SJCRH30 (cell line): ENCODE measurements at regions not wholly inside any gene's neighbourhood (a gene's known extent, or its start where the extent isn't known, plus 50 kb on each side); places are given as distances from the start of the nearest gene placed in this dataset.

Source experiments
- DNase-seq, 2 experiments: peaks; one replicate each; pipeline ENCODE4 v3.0.0-alpha.2; 2015 to 2020
- H3K27ac ChIP-seq: fragments of 250-450 bp; sonication (Bioruptor Pico); 2 replicates; pipeline ENCODE4 v1.5.1; 2020; ENCODE audit warnings: mild to moderate bottlenecking, moderate library complexity
- H3K27me3 ChIP-seq: fragments of 250-450 bp; sonication (Bioruptor Pico); 2 replicates; pipeline ENCODE4 v1.5.1; 2020; ENCODE audit warnings: mild to moderate bottlenecking, moderate library complexity
- H3K36me3 ChIP-seq: fragments of 250-450 bp; sonication (Bioruptor Pico); 2 replicates; pipeline ENCODE4 v1.5.1; 2020; ENCODE audit warnings: mild to moderate bottlenecking, moderate library complexity
- H3K4me1 ChIP-seq: fragments of 250-450 bp; sonication (Bioruptor Pico); 2 replicates; pipeline ENCODE4 v1.5.1; 2020; ENCODE audit warnings: mild to moderate bottlenecking, moderate library complexity
- H3K4me3 ChIP-seq: fragments of 250-450 bp; sonication (Bioruptor Pico); 2 replicates; pipeline ENCODE4 v1.5.1; 2020; ENCODE audit warnings: mild to moderate bottlenecking, moderate library complexity
- H3K9me3 ChIP-seq: fragments of 250-450 bp; sonication (Bioruptor Pico); replicated peaks from 2 replicates; pipeline ENCODE4 v1.5.1; 2020; ENCODE audit warnings: mild to moderate bottlenecking, moderate library complexity

DNA sequence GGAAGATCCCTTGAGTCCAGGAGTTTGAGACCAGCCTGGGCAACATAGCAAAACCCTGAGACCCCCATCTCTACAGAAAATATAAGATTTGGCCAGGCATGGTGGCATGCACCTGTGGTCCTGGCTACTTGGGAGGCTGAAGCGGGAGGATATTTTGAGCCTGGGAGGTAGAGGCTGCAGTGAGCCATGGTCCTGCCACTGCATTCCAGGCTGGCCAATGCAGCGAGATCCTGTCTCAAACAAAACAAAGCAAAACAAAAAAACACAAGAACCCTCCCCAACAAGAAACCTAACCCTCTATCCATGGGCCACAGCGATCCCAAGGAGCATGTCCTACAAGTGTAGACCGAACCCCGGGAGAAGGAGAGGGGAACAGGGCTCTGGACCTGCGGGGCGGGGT, 133.3 kb downstream of the MGAT5B start:
- Histone ChIP-seq H3K36me3 (no peaks in the 10 kb centered on the region), H3K27me3 (peaks cover 7% of the 10 kb centered on the region; the same call in 1 of the 2 replicates), H3K4me3 (no peak overlapping the region), H3K27ac (no peak overlapping the region; the same call in 1 of the 2 replicates), H3K9me3 (no peaks in the 10 kb centered on the region), H3K4me1 (peaks cover 25% of the 10 kb centered on the region)
- no peak for DNase-seq

DNA sequence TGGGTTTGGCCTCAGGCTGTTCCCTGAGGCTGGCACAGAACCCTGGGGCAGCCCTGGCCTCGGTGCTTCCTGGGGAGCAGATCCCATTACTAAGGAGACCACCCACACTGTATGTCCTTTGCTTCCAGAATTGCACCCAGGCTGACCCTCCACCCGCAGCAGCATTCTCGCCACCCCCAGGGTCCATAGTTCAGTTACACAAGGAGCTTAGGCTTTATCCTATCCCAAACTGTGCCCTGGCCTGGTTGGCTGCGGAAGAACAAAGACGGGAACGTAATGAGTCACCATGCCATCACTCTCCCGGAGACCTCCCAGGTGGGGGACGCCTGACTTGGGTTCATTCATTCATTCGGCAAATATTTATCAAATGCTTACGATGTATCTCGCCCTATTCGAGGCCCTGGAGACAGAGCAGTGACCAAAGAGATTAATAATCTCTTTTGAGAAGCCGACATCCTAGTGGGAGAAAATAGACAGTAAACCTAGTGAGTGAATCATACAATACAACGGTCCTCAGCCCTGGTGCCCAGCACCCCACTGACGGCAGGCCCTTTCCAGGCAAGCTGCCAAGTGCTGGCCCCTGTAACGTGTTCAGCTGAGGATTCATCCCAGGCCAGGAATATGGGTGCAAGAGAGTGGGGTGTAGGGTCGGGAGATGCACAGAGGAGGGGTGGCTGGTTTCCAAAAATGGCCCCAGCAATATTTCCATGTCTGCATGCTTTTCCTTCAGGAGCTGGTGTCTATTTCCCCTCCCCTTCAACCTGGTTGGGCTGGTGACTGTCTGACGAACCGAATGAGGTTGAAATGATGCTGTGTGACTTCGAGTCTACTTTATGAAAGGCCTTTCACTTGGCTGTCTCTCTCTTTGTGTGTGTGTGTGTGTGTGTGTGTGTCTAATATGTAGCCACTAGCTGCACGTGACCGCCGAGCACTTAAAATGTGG, 134.2 kb downstream of the MGAT5B start:
- peak overlapping the region; percentile 13; the same call in 1 of the 2 replicates for H3K27ac ChIP-seq
- peaks cover 25% of the 10 kb centered on the region for H3K4me1 ChIP-seq
- H3K9me3 ChIP-seq = no peaks in the 10 kb centered on the region
- H3K27me3 ChIP-seq = peaks cover 3% of the 10 kb centered on the region; the same call in 1 of the 2 replicates
- no peaks in the 10 kb centered on the region for H3K36me3 ChIP-seq
- no peak overlapping the region for H3K4me3 ChIP-seq
- peak; percentile 93 to 94 for DNase-seq

DNA sequence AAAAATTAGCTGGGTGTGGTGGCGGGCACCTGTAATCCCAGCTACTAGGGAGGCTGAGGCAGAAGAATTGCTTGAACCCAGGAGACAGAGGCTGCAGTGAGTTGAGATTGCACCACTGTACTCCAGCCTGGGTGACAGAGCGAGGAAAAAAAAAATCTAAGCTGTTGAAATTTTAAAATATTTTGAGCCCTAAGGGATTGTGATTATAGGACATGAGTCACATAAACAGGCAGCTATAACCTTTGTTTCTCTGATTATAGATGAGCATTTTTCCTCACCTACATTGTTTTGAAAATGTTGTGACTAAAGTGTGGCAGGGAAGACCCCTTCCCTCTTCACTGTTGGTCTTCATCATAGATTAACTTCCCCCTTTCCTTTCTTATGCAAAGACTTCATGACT, 135.5 kb downstream of the MGAT5B start:
- H3K9me3 ChIP-seq = no peaks in the 10 kb centered on the region
- H3K27me3 ChIP-seq = no peaks in the 10 kb centered on the region
- H3K27ac ChIP-seq = no peak overlapping the region
- no peak overlapping the region for H3K4me3 ChIP-seq
- H3K4me1 ChIP-seq = peaks cover 17% of the 10 kb centered on the region
- no peaks in the 10 kb centered on the region for H3K36me3 ChIP-seq
- DNase-seq = no peak

DNA sequence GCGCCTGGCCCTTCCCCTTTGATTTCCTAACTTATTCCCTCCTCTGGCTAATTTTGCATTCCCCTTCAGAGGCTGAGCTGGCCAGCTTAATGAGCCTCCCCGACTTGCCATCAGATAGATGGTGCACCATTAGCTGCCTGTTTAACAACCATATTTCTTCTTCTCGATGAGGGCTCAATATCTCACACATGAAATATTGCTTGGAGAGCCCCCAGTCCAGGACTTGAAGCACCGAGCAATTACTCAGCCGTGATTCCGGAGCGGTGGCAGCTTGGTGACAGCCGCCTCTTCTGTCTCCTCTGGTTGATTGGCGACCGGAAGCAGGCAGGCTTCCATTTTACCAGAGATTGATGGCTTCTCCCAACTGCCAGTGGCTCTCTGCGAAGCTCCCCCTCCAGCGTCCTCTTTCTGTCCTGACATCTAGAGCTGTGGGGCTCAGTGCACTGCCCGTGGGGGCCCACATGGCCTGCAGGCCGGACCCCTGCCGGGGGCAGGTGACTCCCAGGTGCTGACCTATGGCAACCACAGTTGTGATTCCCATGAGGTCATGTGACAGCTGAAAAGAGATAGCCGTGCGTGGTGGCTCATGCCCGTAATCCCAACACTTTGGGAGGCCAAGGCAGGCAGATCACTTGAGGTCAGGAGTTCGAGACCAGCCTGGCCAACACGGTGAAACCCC, 133.7 kb upstream of the SEC14L1 start:
- no peaks in the 10 kb centered on the region for H3K27me3 ChIP-seq
- H3K27ac ChIP-seq = no peak overlapping the region
- H3K36me3 ChIP-seq = no peaks in the 10 kb centered on the region
- no peak overlapping the region for H3K4me3 ChIP-seq
- H3K9me3 ChIP-seq = peaks cover 3% of the 10 kb centered on the region; the same call in 1 of the 2 replicates
- DNase-seq = no peak
- H3K4me1 ChIP-seq = peaks cover 9% of the 10 kb centered on the region; the same call in 1 of the 2 replicates

DNA sequence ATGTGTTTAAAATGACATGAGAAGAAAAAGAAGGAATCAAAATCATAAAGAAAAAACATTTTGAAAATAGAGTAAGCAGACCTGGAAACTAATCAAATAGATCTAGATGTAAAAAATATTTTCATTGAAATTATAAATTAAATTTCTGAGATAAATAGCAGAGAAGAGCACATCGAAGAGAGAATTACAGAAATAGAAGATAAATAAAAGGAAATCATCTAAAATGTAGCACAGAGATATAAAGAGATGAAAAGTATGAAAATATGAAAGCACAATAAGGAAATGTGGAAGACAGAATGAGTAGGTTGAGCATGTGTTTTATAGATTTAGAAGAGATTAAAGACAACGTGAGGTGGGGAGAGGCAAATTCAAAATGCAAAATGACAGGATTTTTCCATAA, 130.9 kb upstream of the SEC14L1 start:
- no peak overlapping the region for H3K27ac ChIP-seq
- no peak for DNase-seq

DNA sequence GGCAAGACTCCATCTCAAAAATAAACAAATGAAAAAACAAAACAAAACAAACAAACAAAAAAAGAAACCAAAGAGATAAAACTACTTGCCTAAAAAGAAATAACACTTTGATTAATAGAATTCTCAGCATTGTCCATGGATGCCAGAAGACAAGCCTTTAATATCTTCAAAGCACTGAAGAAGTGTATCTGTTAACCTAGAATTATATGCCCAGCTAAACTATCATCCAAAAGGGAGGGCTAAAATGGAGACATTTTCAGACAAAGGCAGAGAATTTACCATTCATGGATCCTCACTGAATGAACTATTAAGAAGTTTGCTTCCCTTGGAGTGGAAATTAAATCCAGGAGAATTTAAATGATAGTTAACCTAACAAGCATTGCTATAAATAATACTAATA, 130.1 kb upstream of the SEC14L1 start:
- no peak overlapping the region for H3K4me3 ChIP-seq
- peaks cover 3% of the 10 kb centered on the region; the same call in 1 of the 2 replicates for H3K9me3 ChIP-seq
- DNase-seq = no peak
- no peaks in the 10 kb centered on the region for H3K27me3 ChIP-seq
- no peaks in the 10 kb centered on the region for H3K36me3 ChIP-seq
- H3K4me1 ChIP-seq = no peaks in the 10 kb centered on the region
- H3K27ac ChIP-seq = no peak overlapping the region

More for the DNA sequence above, 130.9 kb upstream of the SEC14L1 start:
- Histone ChIP-seq H3K4me1 (no peaks in the 10 kb centered on the region), H3K36me3 (no peaks in the 10 kb centered on the region), H3K4me3 (no peak overlapping the region), H3K9me3 (peaks cover 3% of the 10 kb centered on the region; the same call in 1 of the 2 replicates), H3K27me3 (no peaks in the 10 kb centered on the region)

DNA sequence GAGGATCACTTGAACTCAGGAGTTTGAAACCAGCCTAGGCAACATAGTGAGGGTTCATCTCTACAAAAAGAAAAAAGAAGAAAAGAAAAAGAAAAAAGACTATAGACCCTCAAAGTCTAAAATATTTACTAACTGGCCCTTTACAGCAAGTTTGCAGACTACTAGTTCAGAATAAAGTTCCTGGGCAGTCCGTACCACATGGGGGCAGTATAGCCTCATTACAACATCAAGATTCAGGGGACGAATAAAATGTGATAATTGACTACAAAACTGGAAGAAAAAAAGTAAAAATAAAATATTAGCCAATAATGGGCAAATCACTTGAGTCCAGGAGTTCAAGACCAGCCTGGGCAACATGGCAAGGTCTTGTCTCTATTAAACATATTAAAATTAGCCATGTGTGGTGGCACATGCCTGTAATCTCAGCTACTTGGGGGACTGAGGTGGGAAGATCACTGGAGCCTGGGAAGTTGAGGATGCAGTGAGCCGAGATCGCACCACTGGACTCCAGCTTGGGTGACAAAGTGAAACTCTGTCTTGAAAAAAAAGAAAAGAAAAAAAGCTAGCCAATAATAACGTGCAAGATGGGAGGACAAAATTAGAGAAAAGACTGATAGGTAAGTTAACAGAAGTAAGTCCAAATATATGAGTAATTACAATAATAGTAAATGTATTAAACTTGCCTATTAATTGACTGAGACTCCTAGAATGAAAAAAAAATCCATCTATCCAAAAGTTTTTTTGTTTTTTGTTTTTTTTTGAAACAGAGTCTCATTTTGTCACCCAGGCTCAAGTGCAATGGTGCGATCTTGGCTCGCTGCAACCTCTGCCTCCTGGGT, 129.4 kb upstream of the SEC14L1 start:
- no peak overlapping the region for H3K27ac ChIP-seq
- H3K27me3 ChIP-seq = no peaks in the 10 kb centered on the region
- H3K9me3 ChIP-seq = peaks cover 3% of the 10 kb centered on the region; the same call in 1 of the 2 replicates
- H3K4me1 ChIP-seq = no peaks in the 10 kb centered on the region
- no peaks in the 10 kb centered on the region for H3K36me3 ChIP-seq
- DNase-seq = peak; percentile 39 to 69
- no peak overlapping the region for H3K4me3 ChIP-seq

DNA sequence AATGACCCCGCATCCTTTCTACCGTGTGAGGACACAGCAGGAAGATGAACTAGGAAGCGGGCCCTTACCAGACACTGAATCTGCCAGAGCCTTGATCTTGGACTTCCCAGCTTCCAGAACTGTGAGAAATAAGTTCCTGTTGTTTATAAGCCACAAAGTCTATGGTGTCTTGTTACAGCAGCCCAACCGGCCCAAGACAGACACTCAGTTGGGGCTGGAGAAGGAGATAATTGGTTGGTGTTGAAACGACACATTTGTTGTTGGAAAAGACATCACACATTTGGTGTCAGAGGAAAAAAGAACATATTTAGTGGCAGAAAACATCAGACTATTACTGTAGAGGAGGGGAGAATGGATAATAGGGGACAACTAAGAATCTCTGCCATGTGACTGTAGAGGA, 122.3 kb upstream of the SEC14L1 start:
- no peak overlapping the region for H3K4me3 ChIP-seq
- H3K27me3 ChIP-seq = no peaks in the 10 kb centered on the region
- H3K27ac ChIP-seq = no peak overlapping the region
- H3K9me3 ChIP-seq = no peaks in the 10 kb centered on the region; the same call in 1 of the 2 replicates
- no peak for DNase-seq
- H3K36me3 ChIP-seq = no peaks in the 10 kb centered on the region
- H3K4me1 ChIP-seq = no peaks in the 10 kb centered on the region

DNA sequence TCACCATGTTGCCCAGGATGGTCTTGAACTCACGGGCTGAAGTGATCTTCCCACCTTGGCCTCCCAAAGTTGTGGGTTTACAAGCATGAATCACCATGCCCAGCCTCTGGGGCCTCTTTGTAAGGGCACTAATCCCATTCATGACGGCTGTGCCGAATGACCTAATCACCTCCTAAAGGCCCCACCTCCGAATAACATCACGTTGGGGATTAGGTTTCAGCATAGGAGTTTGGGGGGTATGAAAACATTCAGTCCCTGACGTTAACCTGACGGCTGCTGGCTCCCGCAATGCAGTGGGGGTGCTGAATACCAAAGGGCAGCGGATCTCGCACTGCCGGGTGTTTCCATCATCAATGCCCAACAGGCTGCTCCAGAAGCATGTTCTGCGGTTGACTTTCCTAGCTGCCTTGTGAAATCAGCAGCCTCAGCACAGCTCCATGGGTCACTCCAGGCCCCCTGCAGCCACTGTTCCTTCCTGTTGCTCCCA, 120.8 kb upstream of the SEC14L1 start:
- peak; percentile 64 to 73 for DNase-seq
- Histone ChIP-seq H3K36me3 (no peaks in the 10 kb centered on the region), H3K27me3 (no peaks in the 10 kb centered on the region), H3K4me3 (no peak overlapping the region), H3K4me1 (no peaks in the 10 kb centered on the region), H3K27ac (no peak overlapping the region), H3K9me3 (no peaks in the 10 kb centered on the region; the same call in 1 of the 2 replicates)

DNA sequence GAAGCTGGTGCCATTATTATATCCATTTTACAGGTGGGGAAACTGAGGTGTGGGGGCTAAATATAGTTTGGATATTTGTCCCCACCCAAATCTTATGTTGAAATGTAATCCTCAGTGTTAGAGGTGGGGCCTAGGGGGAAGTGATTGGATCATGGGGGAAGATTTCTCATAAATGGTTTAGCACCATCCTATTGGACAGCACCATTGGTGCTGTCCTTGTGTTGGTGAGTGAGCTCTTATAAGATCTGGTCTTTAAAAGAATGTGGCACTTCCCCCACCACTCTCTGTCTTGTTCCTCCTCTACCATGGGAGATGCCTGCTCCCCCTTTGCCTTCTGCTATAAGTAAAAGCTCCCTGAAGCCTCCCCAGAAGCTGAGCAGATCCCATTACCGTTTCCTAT, 119.8 kb upstream of the SEC14L1 start:
- no peaks in the 10 kb centered on the region for H3K27me3 ChIP-seq
- no peak overlapping the region for H3K4me3 ChIP-seq
- no peaks in the 10 kb centered on the region for H3K4me1 ChIP-seq
- DNase-seq = no peak
- H3K36me3 ChIP-seq = no peaks in the 10 kb centered on the region
- no peak overlapping the region for H3K27ac ChIP-seq
- H3K9me3 ChIP-seq = no peaks in the 10 kb centered on the region; the same call in 1 of the 2 replicates

DNA sequence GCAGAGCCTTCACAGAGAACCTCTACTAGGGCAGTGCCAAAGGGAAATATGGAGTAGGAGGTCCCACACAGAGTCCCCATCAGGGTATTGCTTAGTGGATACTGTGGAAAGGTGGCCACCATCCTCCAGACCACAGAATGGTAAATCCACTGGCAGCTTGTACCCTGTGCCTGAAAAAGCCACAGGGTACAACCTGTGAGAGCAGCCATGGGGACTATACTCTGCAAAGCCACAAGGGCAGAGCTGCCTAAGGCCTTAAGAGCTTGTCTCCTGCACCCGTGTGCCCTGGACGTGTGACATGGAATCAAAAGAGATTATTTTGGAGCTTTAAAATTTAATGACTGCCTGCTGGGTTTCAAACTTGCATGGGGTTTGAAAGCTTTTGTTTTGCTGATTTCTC, 118.0 kb upstream of the SEC14L1 start:
- Histone ChIP-seq H3K9me3 (no peaks in the 10 kb centered on the region; the same call in 1 of the 2 replicates), H3K27me3 (no peaks in the 10 kb centered on the region), H3K4me3 (no peak overlapping the region), H3K4me1 (no peaks in the 10 kb centered on the region), H3K27ac (no peak overlapping the region), H3K36me3 (no peaks in the 10 kb centered on the region)
- DNase-seq = no peak

DNA sequence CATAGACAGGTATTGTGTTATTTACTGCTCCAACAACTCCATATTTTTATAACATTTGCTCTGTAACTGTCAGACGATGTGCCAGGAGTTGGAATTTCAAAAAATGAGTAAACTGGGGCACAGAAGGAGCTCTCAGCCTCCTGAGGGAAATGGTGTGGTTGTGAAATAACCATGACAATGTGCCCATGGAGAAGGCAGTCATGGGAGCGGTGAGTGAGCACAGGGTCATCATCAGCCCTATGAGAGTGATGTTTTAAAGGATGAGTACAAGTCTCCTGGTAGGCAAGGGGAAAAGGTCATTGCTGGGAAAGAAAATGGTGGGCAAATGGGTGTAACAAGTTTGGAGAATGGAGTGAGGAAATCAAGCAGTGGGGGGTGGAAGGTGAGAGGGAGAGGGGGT, 115.0 kb upstream of the SEC14L1 start:
- Histone ChIP-seq H3K36me3 (no peaks in the 10 kb centered on the region), H3K4me1 (no peaks in the 10 kb centered on the region), H3K4me3 (no peak overlapping the region), H3K27ac (no peak overlapping the region), H3K27me3 (no peaks in the 10 kb centered on the region), H3K9me3 (no peaks in the 10 kb centered on the region; the same call in 1 of the 2 replicates)
- DNase-seq = no peak

DNA sequence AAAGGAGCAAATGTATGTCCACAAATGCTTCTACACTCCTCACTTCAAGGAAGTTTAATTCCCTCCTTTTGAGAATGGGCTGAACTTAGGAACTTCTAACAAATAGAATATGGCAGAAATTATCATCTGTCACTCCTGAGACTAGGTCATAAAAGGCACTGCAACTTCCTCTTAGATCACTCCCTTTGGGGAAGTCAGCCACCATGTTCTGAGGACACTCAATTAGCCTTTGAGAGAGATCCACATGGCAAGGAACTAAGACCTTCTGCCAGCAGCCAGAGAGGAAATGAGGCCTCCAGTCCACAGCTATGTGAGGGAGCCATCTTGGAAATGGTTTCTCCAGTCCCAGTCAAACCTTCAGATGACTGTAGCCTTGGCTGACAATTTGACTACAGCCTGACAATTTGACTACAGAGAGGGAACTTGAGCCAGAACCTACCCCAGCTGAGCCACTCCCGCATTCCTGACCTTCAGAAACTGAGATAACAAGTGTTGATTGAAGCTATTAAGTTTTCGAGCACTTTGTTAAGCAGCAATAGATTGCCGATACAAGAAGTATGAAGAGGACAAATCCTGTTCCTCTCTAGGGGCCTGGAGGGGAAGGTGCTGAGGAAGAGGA, 113.4 kb upstream of the SEC14L1 start:
- Histone ChIP-seq H3K4me3 (no peak overlapping the region), H3K9me3 (no peaks in the 10 kb centered on the region; the same call in 1 of the 2 replicates), H3K27me3 (no peaks in the 10 kb centered on the region), H3K4me1 (no peaks in the 10 kb centered on the region), H3K36me3 (no peaks in the 10 kb centered on the region), H3K27ac (no peak overlapping the region)
- DNase-seq = no peak

DNA sequence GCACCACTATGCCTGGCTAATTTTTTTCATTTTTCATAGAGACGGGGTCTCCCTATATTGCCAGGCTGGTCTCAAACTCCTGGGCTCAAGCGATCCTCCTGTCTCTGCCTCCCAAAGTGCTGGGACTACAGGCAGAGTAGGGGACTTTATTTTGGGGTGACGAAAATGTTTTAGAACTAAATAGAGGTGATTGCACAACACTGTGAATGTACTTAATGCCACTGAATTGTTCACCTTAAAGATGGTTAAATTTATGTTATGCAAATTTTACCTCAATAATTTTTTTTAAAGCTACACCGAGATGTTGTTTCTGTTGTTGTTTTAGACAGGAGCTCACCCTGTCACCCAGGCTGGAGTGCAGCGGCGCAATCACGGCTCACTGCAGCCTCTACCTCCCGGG, 111.9 kb upstream of the SEC14L1 start:
- H3K27ac ChIP-seq = no peak overlapping the region
- no peaks in the 10 kb centered on the region for H3K4me1 ChIP-seq
- H3K27me3 ChIP-seq = peaks cover 6% of the 10 kb centered on the region; the same call in 1 of the 2 replicates
- H3K9me3 ChIP-seq = no peaks in the 10 kb centered on the region; the same call in 1 of the 2 replicates
- no peak for DNase-seq
- H3K36me3 ChIP-seq = no peaks in the 10 kb centered on the region
- H3K4me3 ChIP-seq = no peak overlapping the region
